OCI-LY1 (cell line): ENCODE measurements at regions not wholly inside any gene's neighbourhood (a gene's known extent, or its start where the extent isn't known, plus 50 kb on each side); places are given as distances from the start of the nearest gene placed in this dataset.
"Not testable (repeated sequence)": the region's sequence is repeated elsewhere in the genome, so short reads cannot be mapped to it uniquely, and the experiment has no call there.

Experiments used
- H2AFZ ChIP-seq: fragments of 200-600 bp; sonication (generic), shearing (Covaris generic); 2 replicates; pipeline ENCODE4 v1.6.0; 2014; ENCODE audit warnings: antibody characterized with exemption, mild to moderate bottlenecking, low read length
- H3F3A ChIP-seq: fragments of 200-600 bp; sonication (generic), shearing (Covaris generic); 2 replicates; pipeline ENCODE4 v1.6.0; 2014; ENCODE audit warnings: mild to moderate bottlenecking, antibody characterized with exemption, low read length, moderate library complexity; ENCODE audit not compliant: insufficient read depth
- H3K27ac ChIP-seq: fragments of 200-600 bp; sonication (generic); 2 replicates; pipeline ENCODE4 v1.5.1; 2014; ENCODE audit warnings: low read length, mixed run types, mild to moderate bottlenecking, low read depth; ENCODE audit not compliant: poor library complexity, severe bottlenecking
- H3K27me3 ChIP-seq: fragments of 200-600 bp; sonication (generic); 2 replicates; pipeline ENCODE4 v1.6.0; 2014; ENCODE audit warnings: antibody characterized with exemption, mild to moderate bottlenecking, low read length, moderate library complexity; ENCODE audit not compliant: insufficient read depth
- H3K36me3 ChIP-seq: fragments of 200-600 bp; sonication (generic); 2 replicates; pipeline ENCODE4 v1.6.1; 2014; ENCODE audit warnings: mild to moderate bottlenecking, antibody characterized with exemption, low read length, moderate library complexity, mixed read lengths; ENCODE audit not compliant: insufficient read depth
- H3K4me1 ChIP-seq: fragments of 200-600 bp; sonication (generic); 2 replicates; pipeline ENCODE4 v1.5.1; 2014; ENCODE audit warnings: mild to moderate bottlenecking, low read length, moderate library complexity; ENCODE audit not compliant: insufficient read depth, severe bottlenecking
- H3K4me2 ChIP-seq: fragments of 200-600 bp; sonication (generic), shearing (Covaris generic); 2 replicates; pipeline ENCODE4 v1.6.1; 2014; ENCODE audit warnings: low read length
- H3K4me3 ChIP-seq: fragments of 200-600 bp; sonication (generic); 2 replicates; pipeline ENCODE4 v1.5.1; 2014; ENCODE audit warnings: low read length, low read depth, mild to moderate bottlenecking, mixed read lengths; ENCODE audit not compliant: poor library complexity, severe bottlenecking
- H3K79me2 ChIP-seq: fragments of 200-600 bp; shearing (Covaris generic); 2 replicates; pipeline ENCODE4 v1.6.1; 2016; ENCODE audit warnings: mixed run types, low read length, mixed read lengths; ENCODE audit not compliant: insufficient read depth
- H3K9ac ChIP-seq: fragments of 200-600 bp; sonication (generic), shearing (Covaris generic); 2 replicates; pipeline ENCODE4 v1.6.1; 2014; ENCODE audit warnings: mild to moderate bottlenecking, low read length, mixed read lengths
- H3K9me2 ChIP-seq: fragments of 200-600 bp; sonication (generic), shearing (Covaris generic); 2 replicates; pipeline ENCODE4 v1.6.1; 2014; ENCODE audit warnings: low read depth, mild to moderate bottlenecking, low read length, mixed read lengths
- H3K9me3 ChIP-seq: fragments of 200-600 bp; shearing (Covaris generic); 2 replicates; pipeline ENCODE4 v1.6.1; 2014; ENCODE audit warnings: low read length, mixed read lengths
- H4K20me1 ChIP-seq: fragments of 200-600 bp; sonication (generic), shearing (Covaris generic); 2 replicates; pipeline ENCODE4 v1.6.0; 2016; ENCODE audit warnings: mild to moderate bottlenecking, low read length; ENCODE audit not compliant: insufficient read depth
- EZH2 ChIP-seq: fragments of 200-600 bp; sonication (generic), shearing (Covaris generic); IDR thresholded peaks from 2 replicates; pipeline ENCODE4 v1.8.0; 2017; ENCODE audit warnings: borderline replicate concordance, mixed run types, mild to moderate bottlenecking, antibody characterized with exemption, low read length, moderate library complexity, mixed read lengths
- TF ChIP-seq, protein P1 (sequence below): fragments of 200-600 bp; sonication (generic), shearing (Covaris generic); IDR thresholded peaks from 2 replicates; pipeline ENCODE4 v1.5.1; 2017; ENCODE audit warnings: mild to moderate bottlenecking, antibody characterized with exemption, low read length, moderate library complexity, mixed read lengths

DNA sequence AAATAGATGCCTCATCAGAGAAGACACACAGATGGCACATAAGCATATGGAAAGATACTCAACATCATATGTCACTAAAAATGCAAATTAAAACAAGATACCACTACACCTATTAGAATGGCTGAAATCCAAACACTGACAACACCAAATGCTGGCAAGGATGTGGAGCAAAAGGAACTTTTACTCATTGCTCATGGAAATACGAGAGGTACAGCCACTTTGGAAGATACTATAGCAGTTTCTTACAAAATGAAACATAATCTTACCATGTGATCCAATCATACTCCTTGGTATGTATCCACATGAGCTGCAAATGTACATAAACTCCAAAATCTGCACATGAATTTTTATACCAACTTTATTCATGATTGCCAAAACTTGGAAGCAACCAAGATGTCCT lies 246.0 kb upstream of the ARHGAP42 start:
- Histone ChIP-seq H3K4me3 (no peak overlapping the region), H3K4me1 (no peaks in the 10 kb centered on the region), H3K27ac (no peak overlapping the region), H3K36me3 (no peaks in the 10 kb centered on the region), H2AFZ (no peak overlapping the region), H3K9me3 (no peaks in the 10 kb centered on the region), H3F3A (no peaks in the 10 kb centered on the region), H4K20me1 (no peaks in the 10 kb centered on the region), H3K9ac (no peak overlapping the region), H3K79me2 (no peaks in the 10 kb centered on the region), H3K4me2 (no peak overlapping the region), H3K27me3 (no peaks in the 10 kb centered on the region), H3K9me2 (no peaks in the 10 kb centered on the region)
- TF ChIP-seq, protein P1, sequence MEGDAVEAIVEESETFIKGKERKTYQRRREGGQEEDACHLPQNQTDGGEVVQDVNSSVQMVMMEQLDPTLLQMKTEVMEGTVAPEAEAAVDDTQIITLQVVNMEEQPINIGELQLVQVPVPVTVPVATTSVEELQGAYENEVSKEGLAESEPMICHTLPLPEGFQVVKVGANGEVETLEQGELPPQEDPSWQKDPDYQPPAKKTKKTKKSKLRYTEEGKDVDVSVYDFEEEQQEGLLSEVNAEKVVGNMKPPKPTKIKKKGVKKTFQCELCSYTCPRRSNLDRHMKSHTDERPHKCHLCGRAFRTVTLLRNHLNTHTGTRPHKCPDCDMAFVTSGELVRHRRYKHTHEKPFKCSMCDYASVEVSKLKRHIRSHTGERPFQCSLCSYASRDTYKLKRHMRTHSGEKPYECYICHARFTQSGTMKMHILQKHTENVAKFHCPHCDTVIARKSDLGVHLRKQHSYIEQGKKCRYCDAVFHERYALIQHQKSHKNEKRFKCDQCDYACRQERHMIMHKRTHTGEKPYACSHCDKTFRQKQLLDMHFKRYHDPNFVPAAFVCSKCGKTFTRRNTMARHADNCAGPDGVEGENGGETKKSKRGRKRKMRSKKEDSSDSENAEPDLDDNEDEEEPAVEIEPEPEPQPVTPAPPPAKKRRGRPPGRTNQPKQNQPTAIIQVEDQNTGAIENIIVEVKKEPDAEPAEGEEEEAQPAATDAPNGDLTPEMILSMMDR, result no peak
- TF ChIP-seq EZH2, result no peak

DNA sequence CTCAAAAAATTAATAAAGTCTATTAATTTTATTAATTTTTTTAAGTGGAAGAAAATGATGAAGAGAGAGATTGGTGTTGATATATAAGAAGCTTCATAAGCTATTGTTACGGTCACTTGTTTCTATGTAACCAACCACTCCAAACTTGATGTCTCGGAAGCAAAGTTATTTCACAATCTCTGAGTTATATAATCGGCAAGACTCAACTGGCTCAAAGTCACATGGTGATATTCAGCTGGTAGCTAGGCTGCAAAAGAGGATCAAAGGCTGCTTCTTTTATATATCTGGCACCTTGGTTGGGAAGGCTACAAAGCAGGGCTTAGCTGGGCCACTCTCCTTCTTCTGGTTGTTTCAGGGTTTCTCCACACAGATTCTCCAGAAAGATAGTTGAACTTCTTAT lies 245.1 kb upstream of the ARHGAP42 start:
- no peaks in the 10 kb centered on the region for H3F3A ChIP-seq
- no peaks in the 10 kb centered on the region for H3K27me3 ChIP-seq
- H3K4me3 ChIP-seq, result no peak overlapping the region
- no peak overlapping the region for H2AFZ ChIP-seq
- no peaks in the 10 kb centered on the region for H3K36me3 ChIP-seq
- H3K27ac ChIP-seq, result no peak overlapping the region
- H3K4me2 ChIP-seq, result no peak overlapping the region
- H3K9ac ChIP-seq, result no peak overlapping the region
- TF ChIP-seq, protein P1, result no peak
- no peak for TF ChIP-seq EZH2
- no peaks in the 10 kb centered on the region for H3K79me2 ChIP-seq
- no peaks in the 10 kb centered on the region for H3K9me3 ChIP-seq
- no peaks in the 10 kb centered on the region for H3K4me1 ChIP-seq
- no peaks in the 10 kb centered on the region for H4K20me1 ChIP-seq
- no peaks in the 10 kb centered on the region for H3K9me2 ChIP-seq

DNA sequence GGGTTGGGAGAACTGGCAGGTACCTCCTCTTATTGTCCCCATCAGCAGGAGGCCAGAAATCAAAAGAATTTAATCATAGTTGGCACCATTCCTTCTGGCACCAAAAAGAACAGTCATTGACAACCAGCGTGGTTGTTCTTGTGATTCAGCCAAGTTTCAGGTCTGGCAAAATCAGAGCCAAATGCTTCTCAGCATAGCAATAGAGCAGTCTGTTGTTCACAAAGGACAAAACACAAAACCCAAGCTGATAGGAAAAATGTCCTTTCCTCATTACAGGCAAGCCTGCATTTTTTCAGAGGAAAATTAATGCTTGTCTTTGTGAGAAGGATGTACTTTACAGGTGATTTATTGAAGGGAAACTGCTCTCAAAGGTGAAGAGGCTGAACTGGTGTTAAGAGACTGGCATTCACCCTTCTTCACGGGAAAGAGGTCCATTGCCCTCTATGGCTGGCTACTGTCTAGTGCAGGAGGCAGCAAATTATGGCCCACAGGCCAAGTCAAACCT lies 241.8 kb upstream of the ARHGAP42 start:
- TF ChIP-seq, protein P1, result no peak
- TF ChIP-seq EZH2, result no peak
- Histone ChIP-seq H4K20me1 (no peaks in the 10 kb centered on the region), H3K4me2 (no peak overlapping the region), H3K9ac (no peak overlapping the region), H3K9me2 (no peaks in the 10 kb centered on the region), H3K27ac (no peak overlapping the region), H3K9me3 (no peaks in the 10 kb centered on the region), H3K79me2 (no peaks in the 10 kb centered on the region), H3K27me3 (no peaks in the 10 kb centered on the region), H3K4me1 (no peaks in the 10 kb centered on the region), H3F3A (no peaks in the 10 kb centered on the region), H3K4me3 (no peak overlapping the region), H2AFZ (no peak overlapping the region), H3K36me3 (no peaks in the 10 kb centered on the region)

DNA sequence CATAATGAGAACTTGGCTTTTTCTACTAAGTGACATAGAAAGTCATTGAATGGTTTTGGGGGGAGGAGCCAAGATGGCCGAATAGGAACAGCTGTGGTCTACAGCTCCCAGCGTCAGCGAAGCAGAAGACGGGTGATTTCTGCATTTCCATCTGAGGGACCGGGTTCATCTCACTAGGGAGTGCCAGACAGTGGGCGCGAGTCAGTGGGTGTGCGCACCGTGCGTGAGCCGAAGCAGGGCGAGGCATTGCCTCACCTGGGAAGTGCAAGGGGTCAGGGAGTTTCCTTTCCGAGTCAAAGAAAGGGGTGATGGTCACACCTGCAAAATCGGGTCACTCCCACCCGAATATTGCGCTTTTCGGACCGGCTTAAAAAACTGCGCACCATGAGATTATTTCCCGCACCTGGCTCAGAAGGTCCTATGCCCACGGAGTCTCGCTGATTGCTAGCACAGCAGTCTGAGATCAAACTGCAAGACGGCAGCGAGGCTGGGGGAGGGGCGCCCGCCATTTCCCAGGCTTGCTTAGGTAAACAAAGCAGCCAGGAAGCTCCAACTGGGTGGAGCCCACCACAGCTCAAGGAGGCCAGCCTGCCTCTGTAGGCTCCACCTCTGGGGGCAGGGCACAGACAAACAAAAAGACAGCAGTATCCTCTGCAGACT lies 235.2 kb upstream of the ARHGAP42 start:
- H3K9me2 ChIP-seq, H3K27me3 ChIP-seq, H3K79me2 ChIP-seq, H3F3A ChIP-seq, H4K20me1 ChIP-seq, H3K4me1 ChIP-seq, H3K27ac ChIP-seq, H2AFZ ChIP-seq, H3K4me3 ChIP-seq, H3K9me3 ChIP-seq, H3K36me3 ChIP-seq, H3K4me2 ChIP-seq, H3K9ac ChIP-seq: not testable (repeated sequence)
